Epidermal melanocyte (primary cell): ENCODE measurements at regions not wholly inside any gene's neighbourhood (a gene's known extent, or its start where the extent isn't known, plus 50 kb on each side); places are given as distances from the start of the nearest gene placed in this dataset.
"Not testable (repeated sequence)": the region's sequence is repeated elsewhere in the genome, so short reads cannot be mapped to it uniquely, and the experiment has no call there.

ENCODE experiments used
- DNase-seq: peaks from one replicate; pipeline ENCODE4 v3.0.0; 2011; ENCODE audit warnings: low spot score; ENCODE audit not compliant: insufficient read length

- DNase-seq = no peak
These were observed 651.8 kb upstream of the SGO1 start for GRCh38 chr3:20837676-20838302.

- no peak for DNase-seq
These were observed 650.8 kb upstream of the SGO1 start for GRCh38 chr3:20836801-20837200.

- DNase-seq = no peak
These were observed 647.0 kb upstream of the SGO1 start for GRCh38 chr3:20832963-20833362.

- DNase-seq = no peak
These were observed 636.2 kb upstream of the SGO1 start for GRCh38 chr3:20822251-20822650.

GRCh38 chr3:20820872-20821271, 634.9 kb upstream of the SGO1 start:
- DNase-seq = not testable (repeated sequence)

- DNase-seq = no peak
These were observed 625.6 kb upstream of the SGO1 start for GRCh38 chr3:20811631-20812030.

- DNase-seq = no peak
These were observed 625.0 kb upstream of the SGO1 start for GRCh38 chr3:20811006-20811405.

- no peak for DNase-seq
These were observed 624.5 kb upstream of the SGO1 start for GRCh38 chr3:20810555-20810954.

- no peak for DNase-seq
These were observed 623.4 kb upstream of the SGO1 start for GRCh38 chr3:20809356-20809755.

GRCh38 chr3:20808864-20809263, 622.9 kb upstream of the SGO1 start:
- no peak for DNase-seq

GRCh38 chr3:20798666-20799065, 612.7 kb upstream of the SGO1 start:
- no peak for DNase-seq

GRCh38 chr3:20787005-20787404, 601.0 kb upstream of the SGO1 start:
- DNase-seq = no peak

- DNase-seq = no peak
These were observed 590.7 kb upstream of the SGO1 start for GRCh38 chr3:20776692-20777091.

GRCh38 chr3:20776286-20776685, 590.3 kb upstream of the SGO1 start:
- no peak for DNase-seq

- no peak for DNase-seq
These were observed 587.4 kb upstream of the SGO1 start for GRCh38 chr3:20773320-20773984.

GRCh38 chr3:20772869-20773268, 586.9 kb upstream of the SGO1 start:
- no peak for DNase-seq

GRCh38 chr3:20769430-20769829, 583.4 kb upstream of the SGO1 start:
- DNase-seq = no peak

- DNase-seq = no peak
These were observed 575.0 kb upstream of the SGO1 start for GRCh38 chr3:20760981-20761380.

- DNase-seq = no peak
These were observed 566.4 kb upstream of the SGO1 start for GRCh38 chr3:20752416-20752815.

- DNase-seq = no peak
These were observed 565.3 kb upstream of the SGO1 start for GRCh38 chr3:20751296-20751695.

- DNase-seq = no peak
These were observed 561.7 kb upstream of the SGO1 start for GRCh38 chr3:20747741-20748140.

- DNase-seq = no peak
These were observed 557.7 kb upstream of the SGO1 start for GRCh38 chr3:20743553-20744321.
